ENCODE measurements at regions not wholly inside any gene's neighbourhood (a gene's known extent, or its start where the extent isn't known, plus 50 kb on each side); places are given as distances from the start of the nearest gene placed in this dataset.

DNA sequence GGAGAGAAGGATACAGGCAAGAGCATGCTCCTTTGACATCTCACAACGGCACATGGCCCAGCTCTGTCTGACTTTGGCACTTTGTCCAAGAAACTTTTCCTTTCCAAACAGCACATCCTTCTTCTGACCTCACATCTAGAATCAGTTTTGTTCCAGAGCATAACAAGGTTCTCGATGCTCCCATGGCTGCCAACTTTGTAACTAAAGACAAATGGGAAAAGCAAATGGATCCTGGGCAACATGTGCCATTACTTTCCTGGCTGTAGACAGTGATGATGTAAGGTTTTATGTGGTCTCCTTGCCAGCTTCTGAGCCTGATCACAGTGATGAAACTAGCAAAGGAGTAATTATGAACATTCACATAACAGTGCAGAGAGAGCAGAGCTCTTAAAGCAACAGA is 171.8 kb upstream of the C1orf87 start:
- no peak for DNase-seq

DNA sequence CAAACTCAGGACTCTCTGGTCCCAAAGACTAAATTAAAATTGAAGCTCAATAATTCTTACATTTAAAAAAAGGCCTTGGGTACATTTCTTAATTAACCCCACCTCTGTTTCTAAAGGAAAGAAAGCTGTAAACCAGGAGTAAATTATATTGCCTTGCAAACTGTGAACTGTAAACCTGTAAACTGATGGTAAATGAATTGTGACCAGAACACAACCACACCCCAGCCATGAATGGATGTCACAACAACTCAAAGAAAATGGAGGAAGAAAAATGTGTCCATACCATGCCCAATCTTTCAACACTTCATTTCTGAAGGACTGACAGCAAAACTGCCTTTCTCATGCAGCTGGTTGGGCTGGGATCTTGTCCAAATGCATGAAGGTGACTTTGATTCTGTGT is 171.3 kb upstream of the C1orf87 start:
- DNase-seq = no peak

DNA sequence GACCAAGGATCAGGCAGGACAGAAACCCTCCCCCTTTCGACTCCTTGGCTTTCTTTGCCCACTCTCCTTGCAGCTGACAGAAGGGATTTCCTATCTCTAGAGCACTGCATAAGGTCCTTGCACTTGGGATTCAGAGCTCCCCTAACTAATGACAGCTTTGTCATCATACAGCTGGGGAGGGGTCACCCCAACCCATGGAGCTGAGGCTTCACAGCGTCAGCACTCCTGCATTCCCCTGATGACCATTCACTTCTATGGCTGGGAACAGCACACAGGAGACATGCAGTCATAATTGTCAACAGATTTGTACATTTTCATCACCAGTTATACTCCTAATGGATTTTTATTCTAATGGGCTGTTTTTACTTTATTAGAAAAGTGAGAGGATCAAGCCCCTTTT is 161.7 kb upstream of the C1orf87 start:
- no peak for DNase-seq

- no peak for DNase-seq
Observed at GRCh38 chr1:60234776-60235175, 161.2 kb upstream of the C1orf87 start.

DNA sequence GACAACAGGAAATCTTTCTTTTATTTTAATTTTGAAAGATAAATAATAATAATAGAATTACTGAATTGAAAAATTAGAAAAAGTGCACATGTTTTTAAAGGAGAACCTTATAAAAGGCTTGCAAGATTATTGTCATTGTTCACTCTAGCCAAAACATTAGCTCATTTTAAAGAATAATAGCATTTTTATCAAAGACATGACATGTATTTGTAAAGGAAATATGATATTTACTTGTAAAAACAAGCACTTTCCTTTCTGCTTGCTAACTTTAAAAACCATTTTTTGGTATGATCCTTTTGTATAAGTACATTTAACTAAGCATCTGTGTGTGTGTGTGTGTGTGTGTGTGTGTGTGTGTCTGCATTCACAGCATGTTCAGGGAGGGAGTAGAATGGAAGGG is 156.3 kb upstream of the C1orf87 start:
- no peak for DNase-seq

DNA sequence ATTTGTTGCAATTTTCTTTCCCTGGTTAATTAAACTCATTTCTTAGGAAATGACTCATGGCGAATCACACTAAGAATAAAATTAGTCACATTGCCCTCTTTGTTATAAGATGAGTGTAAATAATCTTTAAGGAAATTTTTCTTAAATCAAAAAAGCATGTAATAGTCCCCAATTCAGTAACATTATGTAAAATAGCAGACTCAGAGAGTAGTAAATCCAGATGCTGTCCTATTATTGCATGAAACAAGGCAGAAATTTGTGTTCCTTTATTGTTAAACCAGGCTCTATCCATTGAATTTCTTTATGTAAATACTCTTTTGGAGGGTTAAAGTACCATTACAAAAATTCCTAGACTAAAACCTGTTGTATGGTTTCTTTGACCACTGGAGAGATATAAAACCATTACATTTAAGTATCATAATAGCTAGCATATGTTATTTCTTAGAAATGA is 154.5 kb upstream of the C1orf87 start:
- DNase-seq = no peak

DNA sequence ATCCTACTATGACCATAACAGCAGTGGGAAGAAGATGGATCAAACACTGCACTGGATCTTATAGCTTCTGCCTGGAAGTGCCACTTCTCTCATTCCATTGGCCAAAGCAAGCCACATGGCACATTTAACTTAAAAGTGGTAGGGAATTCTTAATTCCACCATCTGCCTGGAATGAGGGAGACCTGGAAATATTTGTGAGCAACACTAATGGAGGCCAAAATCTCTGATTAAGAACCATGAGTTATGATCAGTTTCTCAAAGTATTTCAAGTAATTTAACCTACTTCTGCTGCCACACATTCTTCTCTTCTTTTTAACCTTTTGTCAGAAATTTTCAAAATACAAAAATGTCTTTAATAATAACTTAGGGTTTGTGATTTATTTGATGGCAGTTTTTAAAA is 154.0 kb upstream of the C1orf87 start:
- DNase-seq = no peak

DNA sequence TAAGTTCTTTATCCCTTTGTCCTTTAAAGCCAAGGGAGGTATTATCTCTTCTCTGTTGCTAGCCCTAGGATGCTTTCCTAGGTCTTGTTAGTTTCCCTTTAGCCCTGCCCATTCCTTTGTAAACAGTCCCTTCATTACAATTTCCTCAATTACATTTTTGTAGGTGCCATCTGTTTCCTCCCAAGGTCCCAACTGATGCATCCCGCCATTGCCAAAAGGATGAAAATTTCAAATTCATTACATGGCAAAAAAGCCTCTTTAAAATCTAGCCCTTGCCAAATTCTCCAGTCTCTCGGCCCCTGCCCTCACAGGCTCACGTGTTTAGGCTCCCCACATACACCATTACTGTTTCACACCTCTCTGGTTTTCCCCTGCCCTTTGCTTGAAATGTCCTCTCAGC is 151.9 kb upstream of the C1orf87 start:
- DNase-seq = no peak

DNA sequence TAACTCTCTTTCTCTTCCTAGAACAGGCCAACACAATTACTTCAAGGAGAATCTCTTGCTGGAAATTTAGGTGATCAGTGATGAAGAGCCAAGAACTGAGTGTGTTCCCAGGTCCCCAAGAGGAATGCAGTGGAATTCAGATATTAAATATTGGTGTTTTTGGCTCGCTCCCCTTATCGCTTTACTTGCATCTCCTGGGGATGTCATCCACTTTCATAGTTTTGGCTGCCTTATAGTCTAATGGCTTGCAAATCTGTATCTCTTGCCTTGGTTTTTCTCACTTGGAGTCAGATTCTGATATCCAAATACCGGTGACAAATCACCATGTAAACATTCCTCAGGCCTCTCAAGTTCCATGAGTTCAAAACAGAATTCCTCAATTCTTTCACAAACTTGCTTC is 151.0 kb upstream of the C1orf87 start:
- DNase-seq = no peak

DNA sequence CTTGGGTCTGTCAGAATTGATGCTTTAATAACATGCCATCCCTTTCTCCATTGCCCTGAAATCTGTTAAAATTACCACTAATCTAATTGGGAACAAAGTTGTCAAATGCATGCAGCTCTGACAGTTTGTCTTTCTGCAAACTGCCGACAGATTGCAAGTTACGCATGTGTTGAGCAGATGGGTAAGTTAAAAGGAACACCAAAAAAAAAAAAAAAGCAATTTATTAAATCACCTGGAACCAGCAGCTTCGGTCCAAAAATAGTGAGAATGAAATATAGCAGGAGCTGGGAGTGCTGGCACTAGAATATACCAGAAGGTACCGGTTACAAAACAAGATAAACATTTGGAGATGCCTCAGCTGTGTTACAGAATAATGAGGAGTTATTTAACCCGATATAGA is 149.6 kb upstream of the C1orf87 start:
- no peak for DNase-seq

GRCh38 chr1:60222360-60223115 is 149.0 kb upstream of the C1orf87 start:
- no peak for DNase-seq

DNA sequence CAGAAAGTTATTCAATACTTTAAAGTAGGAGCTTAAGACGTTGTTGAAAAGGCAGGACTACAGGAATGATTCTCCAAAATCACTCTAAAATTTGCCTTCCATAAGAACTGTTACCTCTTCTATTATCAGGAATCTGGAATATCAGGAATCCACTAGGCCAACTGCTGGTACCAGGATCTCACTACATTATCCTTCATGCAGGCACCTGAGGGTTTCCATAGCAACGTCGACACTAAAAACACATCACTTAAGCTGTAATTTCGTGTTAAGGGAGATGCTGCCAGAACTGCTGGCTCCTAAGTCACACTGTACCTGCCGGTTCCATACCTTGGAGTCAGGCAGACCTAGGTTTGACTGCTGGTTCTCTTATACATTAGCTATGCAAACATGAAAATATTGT is 139.7 kb upstream of the C1orf87 start:
- DNase-seq = no peak

GRCh38 chr1:60196026-60196425 is 122.5 kb upstream of the C1orf87 start:
- DNase-seq = no peak

GRCh38 chr1:60185684-60186083 is 112.1 kb upstream of the C1orf87 start:
- no peak for DNase-seq

DNA sequence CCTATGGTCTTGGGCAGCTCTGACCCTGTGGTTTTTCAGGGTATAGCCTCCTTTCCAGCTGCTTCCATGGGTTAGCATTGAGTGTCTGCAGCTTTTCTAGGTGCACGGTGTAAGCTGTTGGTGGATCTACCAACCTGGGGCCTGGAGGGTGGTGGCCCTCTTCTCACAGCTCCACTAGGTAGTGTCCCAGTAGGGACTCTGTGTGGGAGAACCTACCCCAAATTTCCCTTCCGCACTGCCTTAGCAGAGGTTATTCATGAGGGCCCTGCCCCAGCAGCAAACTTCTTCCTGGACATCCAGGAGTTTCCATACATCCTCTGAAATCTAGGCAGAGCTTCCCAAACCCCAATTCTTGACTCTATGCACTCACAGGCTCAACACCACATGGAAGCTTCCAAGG is 111.0 kb upstream of the C1orf87 start:
- DNase-seq = no peak

DNA sequence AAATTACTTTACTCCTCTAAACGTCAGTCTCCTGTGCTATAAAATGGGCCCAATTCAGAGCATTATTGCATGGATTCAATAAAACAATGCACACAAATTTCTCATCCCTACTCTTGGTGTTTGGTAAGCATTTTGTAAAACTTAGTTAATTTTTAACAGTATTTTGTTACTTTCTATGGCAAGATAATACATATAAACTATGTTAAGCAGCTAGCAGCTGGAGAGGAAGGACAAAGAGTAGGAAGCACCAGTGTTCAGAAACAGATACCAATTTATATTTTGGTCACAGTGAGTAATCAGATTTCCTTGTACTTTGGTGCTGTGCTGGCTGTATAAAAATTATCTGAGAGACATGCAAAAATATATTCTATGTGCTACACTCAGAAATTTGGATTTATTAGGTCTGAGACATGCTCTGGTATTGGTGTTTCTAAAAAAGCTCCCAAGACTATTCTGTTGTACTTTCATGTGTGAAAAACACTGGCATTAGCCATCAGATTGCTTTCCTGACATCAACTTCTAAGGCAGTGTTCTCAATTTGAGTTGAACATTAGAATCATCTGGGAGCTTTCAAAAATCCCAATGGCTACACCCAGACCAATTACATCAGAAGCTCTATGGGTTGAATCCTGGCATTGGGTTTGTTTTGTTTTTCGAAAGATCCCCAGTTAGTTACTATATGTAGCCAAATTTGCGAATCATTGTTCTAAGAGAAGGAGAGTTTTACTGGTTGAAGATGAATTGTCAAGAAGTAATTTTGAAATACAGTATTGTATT is 100.3 kb upstream of the C1orf87 start:
- DNase-seq = no peak

- DNase-seq = no peak
Observed at GRCh38 chr1:60173006-60173405, 99.4 kb upstream of the C1orf87 start.

- DNase-seq = no peak
Observed at GRCh38 chr1:60171801-60172200, 98.2 kb upstream of the C1orf87 start.

DNA sequence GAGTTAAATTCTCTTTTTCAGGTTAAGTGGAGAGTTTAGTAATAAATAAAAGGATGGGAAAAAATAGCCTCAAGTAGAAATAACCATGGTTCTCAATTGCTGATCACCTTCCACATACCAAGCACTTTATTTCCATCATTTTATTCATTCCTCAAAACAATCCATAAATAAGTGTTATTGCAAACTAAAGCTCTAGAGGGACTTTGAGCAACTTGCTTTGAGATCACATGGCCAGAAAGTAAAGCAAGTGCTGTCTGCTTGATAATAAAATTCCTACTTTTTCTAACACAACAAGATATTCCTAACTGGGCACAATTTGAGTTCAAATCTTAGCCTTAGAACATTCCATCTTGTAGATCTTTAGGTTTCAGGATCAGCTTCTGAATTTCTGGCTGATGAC is 97.1 kb upstream of the C1orf87 start:
- no peak for DNase-seq

- no peak for DNase-seq
Observed at GRCh38 chr1:60169206-60169605, 95.6 kb upstream of the C1orf87 start.

DNA sequence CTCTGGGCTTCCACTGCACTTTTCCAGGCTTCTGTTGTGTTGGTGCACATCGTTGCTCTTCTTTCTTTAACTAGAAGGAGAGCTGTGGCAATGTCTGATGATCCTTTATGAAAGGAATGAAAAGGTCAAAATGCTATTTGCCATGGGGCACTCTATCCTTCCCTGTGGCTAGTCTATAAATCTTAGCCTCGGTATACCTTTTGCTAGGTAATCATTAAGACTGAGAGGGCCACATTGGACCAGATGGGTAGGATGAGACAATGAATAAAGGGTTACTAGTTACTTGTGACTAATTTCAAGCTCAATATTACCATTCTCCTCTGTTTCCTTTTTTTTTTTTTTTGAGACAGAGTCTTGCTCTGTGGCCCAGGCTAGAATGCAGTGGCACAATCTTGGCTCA is 89.4 kb upstream of the C1orf87 start:
- DNase-seq = no peak

DNA sequence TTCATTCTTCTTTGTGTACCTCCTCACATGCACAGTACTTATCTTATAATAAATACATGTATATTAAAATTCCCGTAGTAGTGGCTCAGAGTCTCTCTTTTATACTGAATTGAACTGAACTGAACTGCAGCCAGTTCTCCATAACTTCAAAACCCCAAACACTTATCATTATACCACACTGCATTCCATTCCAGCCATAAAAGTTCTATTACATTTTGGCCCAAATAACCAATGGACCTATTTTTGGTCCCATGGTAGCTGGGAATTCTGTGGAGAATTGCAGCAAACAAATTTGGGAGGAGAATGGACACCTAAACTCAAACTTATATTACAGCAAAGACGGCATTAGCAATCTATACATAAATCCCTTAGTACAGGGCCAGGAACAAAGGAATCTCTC is 86.6 kb upstream of the C1orf87 start:
- DNase-seq = no peak

DNA sequence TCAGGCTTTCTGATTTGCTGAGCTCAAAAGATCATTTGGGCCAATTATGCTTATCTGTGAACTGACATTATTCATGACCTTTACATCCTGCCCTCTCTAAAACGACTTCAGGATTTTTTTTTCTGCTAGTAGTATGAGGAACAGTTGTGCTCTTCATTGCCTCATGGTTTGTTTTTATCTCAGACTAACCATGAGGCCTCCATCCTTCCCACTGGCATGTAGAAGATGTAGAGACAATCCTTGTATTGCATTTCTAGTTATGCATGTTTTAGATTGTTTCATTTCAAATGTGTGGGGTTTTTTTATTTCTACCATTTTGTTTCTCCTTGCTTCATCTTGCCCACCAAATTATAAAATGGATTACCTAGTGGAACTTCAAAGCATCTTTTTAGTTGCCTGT is 82.8 kb upstream of the C1orf87 start:
- no peak for DNase-seq

DNA sequence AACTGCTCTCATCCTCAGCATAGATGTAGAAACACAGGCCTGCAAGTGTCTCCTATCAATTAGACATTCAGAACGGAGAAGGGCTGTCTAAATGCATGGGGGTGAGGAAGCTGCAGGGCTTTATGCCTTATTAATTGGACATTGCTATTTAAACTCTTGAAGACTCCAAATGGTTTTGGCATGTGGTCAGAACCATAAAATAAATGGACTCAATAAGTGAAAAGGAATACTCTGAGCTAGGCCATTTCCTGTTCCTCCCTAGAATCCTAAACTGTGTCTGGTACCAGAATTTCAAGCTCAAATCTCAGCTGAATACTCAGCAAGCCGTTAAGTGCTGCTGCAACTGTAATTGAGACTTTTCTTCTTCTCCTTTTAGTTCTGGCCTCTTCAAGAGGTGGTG is 80.4 kb upstream of the C1orf87 start:
- DNase-seq = no peak

DNA sequence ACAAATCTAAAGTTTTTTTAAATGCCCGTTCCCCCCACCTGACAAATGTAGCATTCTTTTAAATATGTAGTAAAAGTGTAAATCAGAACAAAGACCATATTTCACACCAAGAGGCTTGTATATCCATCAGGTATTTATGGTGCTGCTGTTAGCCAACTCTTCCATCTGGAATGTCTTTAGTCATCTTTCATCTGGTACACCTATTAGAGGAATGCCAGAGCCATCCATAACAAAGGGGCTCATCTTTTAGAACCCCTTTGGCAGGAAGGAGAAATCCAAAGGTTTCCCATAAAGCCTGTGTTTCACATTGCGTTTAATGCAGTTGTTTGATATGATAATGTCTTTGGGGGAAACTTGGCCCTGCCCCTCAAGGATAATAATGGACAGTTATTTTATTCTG is 79.3 kb upstream of the C1orf87 start:
- DNase-seq = no peak

Data from cerebellar nuclear complex (tissue), 1 donor.